PC-9 (cell line): ENCODE measurements at regions not wholly inside any gene's neighbourhood (a gene's known extent, or its start where the extent isn't known, plus 50 kb on each side); places are given as distances from the start of the nearest gene placed in this dataset.

Source experiments
- BruUV-seq: library from RNA; stranded (reverse); fragments of 400-500 nt; replicated peaks from 2 replicates; lab custom pipeline; 2021; lab: Mats Ljungman, UMichigan
- CTCF ChIA-PET: fragments of 300-600 bp; sonication (Branson Sonifier 250); formaldehyde crosslinking; loops from one replicate; lab custom pipeline; 2022; ENCODE audit warnings: antibody characterized with exemption; lab: Charles Lee
- POLR2A ChIA-PET: fragments of 300-600 bp; sonication (Branson Sonifier 250); formaldehyde crosslinking; loops from one replicate; lab custom pipeline; 2022; ENCODE audit warnings: antibody characterized with exemption; ENCODE audit not compliant: unreplicated experiment; lab: Charles Lee
- DNase-seq, 2 experiments: peaks; one replicate each; pipeline versions ENCODE4 v3.0.0 to v3.0.0-alpha.2; 2015 to 2022; ENCODE audit warnings: mixed read lengths in 1 of 2
- H2AFZ ChIP-seq: fragments of 200-600 bp; sonication (generic); 2 replicates; pipeline ENCODE4 v1.8.1; 2017; ENCODE audit warnings: antibody characterized with exemption
- H3F3A ChIP-seq: fragments of 200-600 bp; sonication (generic); 2 replicates; pipeline ENCODE4 v1.8.1; 2017; ENCODE audit warnings: antibody characterized with exemption, mild to moderate bottlenecking, low read depth; ENCODE audit not compliant: insufficient read depth
- H3K27ac ChIP-seq: fragments of 200-600 bp; sonication (generic); 2 replicates; pipeline ENCODE4 v1.6.1; 2016; ENCODE audit warnings: mixed run types
- H3K27me3 ChIP-seq: fragments of 200-600 bp; sonication (generic); 2 replicates; pipeline ENCODE4 v1.6.1; 2016; ENCODE audit warnings: low read depth, mixed run types; ENCODE audit not compliant: insufficient read depth
- H3K36me3 ChIP-seq: fragments of 200-600 bp; sonication (generic); 2 replicates; pipeline ENCODE4 v1.6.1; 2016; ENCODE audit warnings: low read depth, mixed run types
- H3K4me1 ChIP-seq: fragments of 200-600 bp; sonication (generic); replicated peaks from 2 replicates; pipeline ENCODE4 v1.6.1; 2016; ENCODE audit warnings: mixed run types; ENCODE audit not compliant: insufficient read depth
- H3K4me2 ChIP-seq: fragments of 200-600 bp; sonication (generic); 2 replicates; pipeline ENCODE4 v1.6.1; 2017; ENCODE audit warnings: mixed run types
- H3K4me3 ChIP-seq: fragments of 200-600 bp; sonication (generic); 2 replicates; pipeline ENCODE4 v1.6.1; 2016; ENCODE audit warnings: mixed run types
- H3K79me2 ChIP-seq: fragments of 200-600 bp; sonication (generic); 2 replicates; pipeline ENCODE4 v1.6.1; 2017; ENCODE audit warnings: low read depth, mixed run types
- H3K9me2 ChIP-seq: fragments of 200-600 bp; sonication (generic); 2 replicates; pipeline ENCODE4 v1.8.1; 2017; ENCODE audit warnings: mild to moderate bottlenecking; ENCODE audit not compliant: insufficient read depth
- H3K9me3 ChIP-seq: fragments of 200-600 bp; sonication (generic); 2 replicates; pipeline ENCODE4 v1.8.1; 2016; ENCODE audit warnings: low read depth; ENCODE audit not compliant: insufficient read depth
- H4K20me1 ChIP-seq: fragments of 200-600 bp; sonication (generic); 2 replicates; pipeline ENCODE4 v1.8.1; 2017; ENCODE audit not compliant: insufficient read depth
- CTCF ChIP-seq: fragments of 200-600 bp; sonication (generic); conservative IDR thresholded peaks from 2 replicates; pipeline ENCODE4 v1.6.1; 2017; ENCODE audit warnings: mixed run types, antibody characterized with exemption, mild to moderate bottlenecking, moderate library complexity
- EZH2 ChIP-seq: fragments of 200-600 bp; sonication (generic); IDR thresholded peaks from 2 replicates; pipeline ENCODE4 v1.8.0; 2017; ENCODE audit warnings: antibody characterized with exemption, low read depth
- intact Hi-C: fragments of 100-400 bp; cut with micrococcal nuclease; formaldehyde crosslinking; loops from one replicate; pipeline ENCODE4 v1.10.0; 2022; ENCODE audit not compliant: unreplicated experiment

DNA sequence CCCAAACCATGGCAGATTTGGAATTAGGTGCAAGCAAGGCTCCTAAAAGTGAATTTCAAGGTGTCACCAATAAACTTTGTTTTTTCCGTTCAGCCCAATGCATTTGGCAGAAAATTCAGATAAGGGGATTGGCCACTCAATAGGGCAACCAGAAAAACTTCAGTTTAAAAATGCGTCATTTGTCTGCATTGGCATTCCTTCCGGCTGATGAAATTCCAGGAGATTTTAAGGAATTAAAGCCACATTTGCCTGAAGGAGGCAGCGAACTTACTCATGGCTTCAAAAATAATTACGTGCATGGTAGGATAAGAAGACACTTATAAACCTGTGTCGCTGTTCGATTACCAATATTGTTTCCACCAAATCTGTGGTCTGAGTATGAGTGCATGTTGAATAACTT lies 151.9 kb downstream of the SALL1 start:
- Histone ChIP-seq H3K79me2 (no peaks in the 10 kb centered on the region), H3K36me3 (no peaks in the 10 kb centered on the region), H3K9me3 (no peaks in the 10 kb centered on the region), H3K4me3 (no peak overlapping the region), H3K27me3 (peaks cover 40% of the 10 kb centered on the region), H4K20me1 (no peaks in the 10 kb centered on the region), H3K4me2 (no peak overlapping the region), H3K9me2 (no peaks in the 10 kb centered on the region), H3K27ac (no peak overlapping the region), H3F3A (no peaks in the 10 kb centered on the region), H3K4me1 (no peaks in the 10 kb centered on the region), H2AFZ (no peak overlapping the region)
- intact Hi-C loops = no loop called here
- ChIA-PET CTCF (no interaction called here), POLR2A (no interaction called here)
- TF ChIP-seq CTCF (no peak), EZH2 (no peak)
- no TSS peak for BruUV-seq
- DNase-seq = no peak

GRCh38 chr16:50998411-50998810 lies 152.7 kb downstream of the SALL1 start:
- no peaks in the 10 kb centered on the region for H3K36me3 ChIP-seq
- intact Hi-C loops = no loop called here
- TF ChIP-seq CTCF (no peak), EZH2 (no peak)
- CTCF ChIA-PET = no interaction called here
- no peak overlapping the region for H2AFZ ChIP-seq
- H3K4me2 ChIP-seq = no peak overlapping the region
- no peaks in the 10 kb centered on the region for H3K79me2 ChIP-seq
- H3K9me3 ChIP-seq = no peaks in the 10 kb centered on the region
- H3K4me3 ChIP-seq = no peak overlapping the region
- BruUV-seq = no TSS peak
- no peaks in the 10 kb centered on the region for H3F3A ChIP-seq
- no peak overlapping the region for H3K27ac ChIP-seq
- DNase-seq = no peak
- POLR2A ChIA-PET = no interaction called here
- no peaks in the 10 kb centered on the region for H4K20me1 ChIP-seq
- no peaks in the 10 kb centered on the region for H3K9me2 ChIP-seq
- no peaks in the 10 kb centered on the region for H3K4me1 ChIP-seq
- peaks cover 46% of the 10 kb centered on the region for H3K27me3 ChIP-seq

- no peak overlapping the region for H3K4me3 ChIP-seq
- H4K20me1 ChIP-seq = no peaks in the 10 kb centered on the region
- DNase-seq = no peak
- BruUV-seq = no TSS peak
- H3K27me3 ChIP-seq = peaks cover 53% of the 10 kb centered on the region
- H3K9me2 ChIP-seq = no peaks in the 10 kb centered on the region
- H3K4me2 ChIP-seq = no peak overlapping the region
- intact Hi-C loops = no loop called here
- H2AFZ ChIP-seq = no peak overlapping the region
- no peaks in the 10 kb centered on the region for H3F3A ChIP-seq
- TF ChIP-seq EZH2 (no peak), CTCF (no peak)
- no peaks in the 10 kb centered on the region for H3K36me3 ChIP-seq
- no peaks in the 10 kb centered on the region for H3K4me1 ChIP-seq
- no peaks in the 10 kb centered on the region for H3K79me2 ChIP-seq
- CTCF ChIA-PET = no interaction called here
- H3K9me3 ChIP-seq = no peaks in the 10 kb centered on the region
- POLR2A ChIA-PET = no interaction called here
- H3K27ac ChIP-seq = no peak overlapping the region
These were observed 153.4 kb downstream of the SALL1 start for GRCh38 chr16:50997679-50998078.
